BE2C (cell line): ENCODE measurements at regions not wholly inside any gene's neighbourhood (a gene's known extent, or its start where the extent isn't known, plus 50 kb on each side); places are given as distances from the start of the nearest gene placed in this dataset.

ENCODE experiments used
- DNase-seq: peaks from one replicate; pipeline ENCODE4 v3.0.0-alpha.2; 2020
- H3K27me3 ChIP-seq: fragments of 250-450 bp; sonication (Bioruptor Pico); 2 replicates; pipeline ENCODE4 v1.5.1; 2020; ENCODE audit warnings: mild to moderate bottlenecking
- H3K36me3 ChIP-seq: fragments of 250-450 bp; sonication (Bioruptor Pico); 2 replicates; pipeline ENCODE4 v1.5.1; 2020; ENCODE audit warnings: mild to moderate bottlenecking
- H3K4me1 ChIP-seq: fragments of 250-450 bp; sonication (Bioruptor Pico); 2 replicates; pipeline ENCODE4 v1.5.1; 2020
- H3K4me3 ChIP-seq: 2 replicates; pipeline ENCODE4 v1.5.1; 2011; ENCODE audit warnings: low read depth, low read length
- H3K9me3 ChIP-seq: fragments of 250-450 bp; sonication (Bioruptor Pico); 2 replicates; pipeline ENCODE4 v1.5.1; 2020
- TF ChIP-seq, protein P1 (sequence below): IDR thresholded peaks from 2 replicates; pipeline ENCODE4 v1.5.1; 2012; ENCODE audit warnings: mild to moderate bottlenecking, low read depth, low read length

DNA sequence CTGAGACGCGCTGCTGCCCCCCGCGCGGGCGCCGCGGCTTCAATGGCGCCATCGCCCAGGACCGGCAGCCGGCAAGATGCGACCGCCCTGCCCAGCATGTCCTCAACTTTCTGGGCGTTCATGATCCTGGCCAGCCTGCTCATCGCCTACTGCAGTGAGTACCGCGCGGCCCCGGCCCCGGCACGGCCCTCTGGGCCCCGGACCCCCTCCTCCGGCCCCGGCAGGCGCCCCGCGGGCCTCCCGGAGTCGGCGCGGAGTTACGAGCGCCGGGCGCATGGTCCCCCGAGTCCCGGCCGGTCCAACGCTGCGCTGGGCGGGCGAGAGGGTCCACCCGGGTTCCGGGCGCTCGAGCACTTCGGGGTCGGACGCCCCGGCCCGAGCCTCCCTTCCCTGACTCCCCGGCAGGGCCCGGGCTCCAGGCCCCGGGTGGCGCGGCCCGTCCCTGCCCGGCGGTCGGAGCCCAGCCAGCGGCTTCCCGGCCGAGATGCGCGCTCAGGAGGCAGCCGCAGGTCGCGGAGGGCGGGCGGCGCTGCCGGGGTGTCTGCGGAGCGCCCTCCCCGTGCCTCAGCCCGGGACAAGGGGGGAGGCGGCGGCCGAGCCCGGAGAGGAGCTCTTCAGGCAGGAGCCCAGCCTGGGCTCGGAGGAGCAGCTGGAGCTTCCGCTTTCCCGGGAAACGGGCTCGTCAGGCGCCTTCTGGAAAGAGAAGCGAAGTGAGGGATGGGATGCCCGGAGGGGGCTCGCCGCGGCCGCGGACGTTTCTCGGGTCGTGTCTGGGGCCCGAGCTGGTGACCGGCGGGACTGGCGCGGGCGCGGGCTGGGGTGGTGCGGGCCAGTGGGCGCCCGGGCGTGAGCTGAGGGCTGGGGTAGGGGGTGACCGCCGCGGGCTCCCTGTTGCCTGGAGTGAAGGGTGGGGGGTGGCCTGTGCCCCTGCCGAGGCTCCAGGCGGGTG, 1337.8 kb downstream of the BRD1 start:
- Histone ChIP-seq H3K27me3 (peaks cover 3% of the 10 kb centered on the region; the same call in 1 of the 2 replicates), H3K4me1 (no peaks in the 10 kb centered on the region), H3K4me3 (no peak overlapping the region), H3K36me3 (no peaks in the 10 kb centered on the region), H3K9me3 (no peaks in the 10 kb centered on the region; the same call in none of the 2 replicates)
- DNase-seq, result no peak
- TF ChIP-seq, protein P1, sequence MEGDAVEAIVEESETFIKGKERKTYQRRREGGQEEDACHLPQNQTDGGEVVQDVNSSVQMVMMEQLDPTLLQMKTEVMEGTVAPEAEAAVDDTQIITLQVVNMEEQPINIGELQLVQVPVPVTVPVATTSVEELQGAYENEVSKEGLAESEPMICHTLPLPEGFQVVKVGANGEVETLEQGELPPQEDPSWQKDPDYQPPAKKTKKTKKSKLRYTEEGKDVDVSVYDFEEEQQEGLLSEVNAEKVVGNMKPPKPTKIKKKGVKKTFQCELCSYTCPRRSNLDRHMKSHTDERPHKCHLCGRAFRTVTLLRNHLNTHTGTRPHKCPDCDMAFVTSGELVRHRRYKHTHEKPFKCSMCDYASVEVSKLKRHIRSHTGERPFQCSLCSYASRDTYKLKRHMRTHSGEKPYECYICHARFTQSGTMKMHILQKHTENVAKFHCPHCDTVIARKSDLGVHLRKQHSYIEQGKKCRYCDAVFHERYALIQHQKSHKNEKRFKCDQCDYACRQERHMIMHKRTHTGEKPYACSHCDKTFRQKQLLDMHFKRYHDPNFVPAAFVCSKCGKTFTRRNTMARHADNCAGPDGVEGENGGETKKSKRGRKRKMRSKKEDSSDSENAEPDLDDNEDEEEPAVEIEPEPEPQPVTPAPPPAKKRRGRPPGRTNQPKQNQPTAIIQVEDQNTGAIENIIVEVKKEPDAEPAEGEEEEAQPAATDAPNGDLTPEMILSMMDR, result no peak

DNA sequence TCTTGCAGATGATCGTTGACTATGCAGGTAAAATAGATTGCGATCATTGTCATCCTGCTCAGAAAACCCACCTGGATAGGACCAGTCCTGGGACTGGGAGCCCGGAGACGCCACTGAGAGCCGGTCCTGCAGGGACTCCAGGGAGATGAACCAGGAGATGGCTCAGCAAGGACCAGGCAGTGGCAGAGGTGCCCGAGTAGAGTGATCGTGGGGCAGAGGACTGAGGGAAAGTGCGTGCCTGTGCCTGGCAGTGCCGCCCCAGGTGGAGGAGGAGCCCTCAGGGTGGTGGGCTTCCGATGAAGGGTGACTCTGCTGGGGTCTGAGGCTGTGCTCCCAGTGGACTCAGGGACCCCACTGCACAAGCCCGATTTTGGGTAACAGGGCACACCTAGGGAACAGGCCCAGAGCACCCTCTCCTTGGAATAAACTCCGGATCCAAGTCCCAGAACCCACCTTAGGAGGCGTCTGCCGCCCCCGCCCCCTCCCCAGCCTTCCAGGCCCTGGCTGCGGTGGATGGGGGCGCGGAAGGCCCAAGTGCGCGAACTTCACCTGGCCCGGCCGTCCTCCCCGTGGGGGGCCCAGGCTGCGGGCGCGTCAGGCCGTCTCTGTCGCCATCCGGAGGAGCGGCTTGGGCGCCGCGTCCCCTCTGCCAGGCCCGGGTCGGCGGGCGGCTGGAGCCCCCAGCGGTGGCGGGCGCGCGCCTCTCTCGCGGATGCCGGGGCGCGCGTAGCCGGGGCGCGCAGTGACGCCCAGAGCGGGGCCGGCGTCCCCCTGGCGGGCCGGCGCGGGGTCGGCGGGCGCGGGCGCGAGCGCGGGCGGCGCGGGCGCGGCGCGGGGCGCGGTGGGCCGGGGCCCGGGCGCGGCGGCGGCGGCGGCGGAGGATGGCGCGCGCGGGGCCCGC, 1338.8 kb downstream of the BRD1 start:
- no peak overlapping the region for H3K4me3 ChIP-seq
- DNase-seq, result no peak
- no peaks in the 10 kb centered on the region; the same call in none of the 2 replicates for H3K9me3 ChIP-seq
- H3K27me3 ChIP-seq, result peaks cover 3% of the 10 kb centered on the region; the same call in 1 of the 2 replicates
- TF ChIP-seq, protein P1, result no peak
- H3K4me1 ChIP-seq, result no peaks in the 10 kb centered on the region
- H3K36me3 ChIP-seq, result no peaks in the 10 kb centered on the region

DNA sequence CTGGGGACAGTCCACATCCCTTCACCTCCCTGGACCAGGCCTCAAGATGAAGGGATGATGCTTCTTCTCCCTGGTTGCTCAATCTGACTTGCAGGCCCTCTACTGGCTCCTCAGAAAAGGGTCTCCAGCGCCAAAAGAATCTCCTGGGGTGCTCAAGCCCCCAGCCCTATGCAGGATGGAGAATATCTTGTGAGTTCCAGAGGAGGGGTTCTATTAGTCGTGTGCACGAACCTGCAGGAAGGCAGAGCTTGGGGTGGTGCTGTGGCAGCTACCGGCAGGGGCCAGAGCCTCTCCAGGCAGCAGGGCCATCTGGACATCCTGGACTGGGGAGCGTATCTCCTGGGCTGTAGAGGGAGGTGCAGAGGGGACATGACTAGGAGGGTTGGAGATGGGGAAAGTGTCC, 1339.5 kb downstream of the BRD1 start:
- no peaks in the 10 kb centered on the region for H3K4me1 ChIP-seq
- H3K9me3 ChIP-seq, result no peaks in the 10 kb centered on the region; the same call in none of the 2 replicates
- H3K4me3 ChIP-seq, result no peak overlapping the region
- no peaks in the 10 kb centered on the region for H3K36me3 ChIP-seq
- peaks cover 3% of the 10 kb centered on the region; the same call in 1 of the 2 replicates for H3K27me3 ChIP-seq
- no peak for DNase-seq
- TF ChIP-seq, protein P1, result no peak

DNA sequence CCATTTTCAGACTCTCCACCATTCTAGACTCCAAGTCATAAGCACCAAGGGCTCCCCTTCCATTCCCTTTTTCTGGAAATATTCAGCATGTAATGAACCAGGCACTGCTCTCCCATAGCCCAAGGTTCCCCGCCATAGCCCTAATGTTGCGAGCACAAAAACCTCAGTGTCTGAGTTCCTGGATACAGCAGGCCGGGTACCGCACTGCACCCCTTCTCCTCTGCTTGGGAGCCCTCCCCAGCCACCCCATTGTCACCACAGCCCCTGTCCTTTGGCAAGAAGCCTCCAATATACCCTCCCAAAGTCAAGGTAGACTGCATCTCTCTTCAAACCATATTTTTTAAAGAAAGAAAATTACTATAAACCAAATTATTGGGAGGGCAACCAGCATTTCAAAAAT, 1341.1 kb downstream of the BRD1 start:
- TF ChIP-seq, protein P1, result no peak
- Histone ChIP-seq H3K4me3 (no peak overlapping the region), H3K27me3 (peaks cover 3% of the 10 kb centered on the region; the same call in 1 of the 2 replicates), H3K4me1 (no peaks in the 10 kb centered on the region), H3K9me3 (no peaks in the 10 kb centered on the region; the same call in none of the 2 replicates), H3K36me3 (no peaks in the 10 kb centered on the region)
- no peak for DNase-seq

DNA sequence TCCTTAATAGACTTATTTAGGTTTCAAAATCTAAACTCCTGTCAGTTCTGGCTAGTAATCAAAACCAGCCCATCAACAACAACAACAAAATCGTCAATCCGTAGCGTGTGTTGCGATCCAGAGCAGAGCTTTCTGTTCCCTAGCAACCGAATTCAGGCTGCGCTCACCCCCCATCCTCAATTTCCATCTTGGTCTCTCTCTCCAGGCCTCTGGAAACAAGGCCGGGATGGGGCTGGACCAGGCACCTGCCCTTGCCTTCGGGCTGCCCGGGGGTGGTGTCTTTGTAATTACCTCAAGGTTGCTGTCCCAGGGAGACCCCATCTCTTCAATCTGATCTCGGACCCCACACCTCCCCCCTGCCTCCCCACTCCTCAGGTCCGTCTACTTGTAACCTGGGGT, 1341.5 kb downstream of the BRD1 start:
- H3K36me3 ChIP-seq, result no peaks in the 10 kb centered on the region
- TF ChIP-seq, protein P1, result no peak
- DNase-seq, result no peak
- no peaks in the 10 kb centered on the region; the same call in none of the 2 replicates for H3K9me3 ChIP-seq
- no peak overlapping the region for H3K4me3 ChIP-seq
- no peaks in the 10 kb centered on the region for H3K4me1 ChIP-seq
- H3K27me3 ChIP-seq, result peaks cover 2% of the 10 kb centered on the region; the same call in 1 of the 2 replicates
